Stimulated activated naive CD4-positive, alpha-beta T cell (primary cell): ENCODE measurements at regions not wholly inside any gene's neighbourhood (a gene's known extent, or its start where the extent isn't known, plus 50 kb on each side); places are given as distances from the start of the nearest gene placed in this dataset.

Experiments
- DNase-seq, 6 experiments: peaks; one replicate each; lab custom pipeline; 2025; lab: John Stamatoyannopoulos, UW

DNA sequence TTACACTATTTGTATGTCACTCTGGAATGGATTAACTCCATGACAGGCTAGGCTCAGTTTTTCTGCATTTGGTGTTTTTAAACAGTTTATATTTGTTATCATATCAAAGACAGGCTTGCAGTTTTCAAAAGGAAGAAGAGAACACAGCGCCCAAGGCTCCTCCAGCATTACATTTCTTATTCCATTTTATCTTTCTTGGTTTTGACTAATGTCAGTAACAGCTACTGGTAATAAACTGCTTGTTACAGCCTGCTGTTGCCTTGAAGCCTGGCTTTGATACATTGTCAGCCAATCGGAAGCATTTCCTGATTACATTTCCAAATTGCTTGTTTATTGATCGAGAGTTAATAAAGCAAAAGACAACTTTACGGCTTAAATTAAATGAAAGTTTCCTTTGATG, 166.0 kb upstream of the MDFIC start:
- DNase-seq: no peak

DNA sequence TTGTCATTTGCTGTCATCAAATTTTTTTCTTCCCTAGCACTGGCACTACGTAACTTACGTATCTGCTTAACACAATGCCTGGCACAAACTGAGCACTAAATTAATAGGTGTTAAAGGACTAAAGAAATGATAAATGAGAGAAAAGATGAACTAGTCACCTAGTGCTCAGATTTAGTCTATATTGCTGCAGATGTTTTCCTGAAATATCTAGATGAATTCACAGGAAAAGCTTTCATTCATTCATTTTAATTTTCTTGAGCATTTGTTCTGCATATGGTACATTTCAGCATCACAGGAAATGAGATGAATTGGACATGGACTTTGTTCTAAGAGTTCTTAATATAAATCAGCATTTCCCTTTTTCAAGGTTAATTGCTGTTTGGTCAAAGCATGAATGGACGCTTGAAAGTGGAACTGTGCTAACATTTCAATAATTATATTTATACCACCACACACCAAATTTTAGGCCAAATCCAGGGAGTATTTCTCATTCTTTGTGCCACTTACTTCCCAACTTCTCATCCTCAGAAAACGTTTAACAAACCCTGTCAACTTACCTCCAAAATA, 163.2 kb upstream of the MDFIC start:
- DNase-seq: no peak

DNA sequence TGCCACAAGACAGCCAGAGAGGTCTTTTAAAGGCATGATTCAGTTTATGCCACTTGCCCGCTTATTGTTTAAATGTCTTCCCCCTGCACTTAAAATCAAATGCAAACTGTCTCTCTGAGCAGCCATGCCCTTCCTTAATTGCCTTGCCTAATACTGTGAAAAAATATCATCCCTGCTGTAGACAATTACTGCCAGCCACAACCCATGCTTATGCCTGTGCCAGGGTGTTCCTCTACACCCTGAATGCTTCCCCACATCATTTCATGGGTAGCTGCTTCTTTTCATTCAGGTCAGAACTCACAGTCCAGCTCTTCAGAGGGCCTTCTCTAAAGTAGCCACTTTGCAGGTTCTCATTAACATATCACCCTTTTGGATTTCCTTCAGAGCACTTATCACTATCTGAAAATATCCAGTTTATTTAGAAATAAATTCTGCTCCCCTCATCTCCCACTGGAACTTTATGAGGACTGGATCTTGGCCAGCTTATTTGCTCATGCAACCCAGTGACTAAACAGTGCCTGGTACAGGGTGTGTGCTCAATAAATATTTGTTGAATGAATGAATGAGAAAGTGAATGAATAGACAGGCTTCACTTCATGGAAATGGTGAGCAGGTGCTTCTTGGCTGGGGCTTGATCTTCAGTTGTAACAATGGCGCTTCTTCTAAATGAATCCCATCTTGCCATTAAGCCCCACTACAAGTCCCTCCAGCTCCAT, 162.4 kb upstream of the MDFIC start:
- DNase-seq: no peak

DNA sequence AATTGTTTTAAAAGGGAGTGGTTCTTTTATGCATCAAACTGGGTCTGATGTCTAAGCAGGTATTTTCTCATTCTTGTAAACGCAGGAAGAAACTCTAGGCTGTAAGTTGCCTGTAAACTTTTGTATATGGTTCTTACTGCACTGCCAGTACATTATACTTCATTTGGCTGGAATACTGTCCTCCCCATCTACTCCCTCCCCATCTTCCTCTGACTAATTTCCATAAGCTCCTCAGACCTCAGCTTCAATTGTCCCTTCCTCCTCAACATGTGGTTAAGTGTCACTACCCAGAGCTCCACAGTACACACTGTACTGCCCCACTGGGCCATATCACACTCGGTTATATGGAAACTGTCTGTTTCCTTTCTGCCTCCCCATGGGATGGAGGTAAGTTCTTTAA, 161.4 kb upstream of the MDFIC start:
- no peak for DNase-seq

DNA sequence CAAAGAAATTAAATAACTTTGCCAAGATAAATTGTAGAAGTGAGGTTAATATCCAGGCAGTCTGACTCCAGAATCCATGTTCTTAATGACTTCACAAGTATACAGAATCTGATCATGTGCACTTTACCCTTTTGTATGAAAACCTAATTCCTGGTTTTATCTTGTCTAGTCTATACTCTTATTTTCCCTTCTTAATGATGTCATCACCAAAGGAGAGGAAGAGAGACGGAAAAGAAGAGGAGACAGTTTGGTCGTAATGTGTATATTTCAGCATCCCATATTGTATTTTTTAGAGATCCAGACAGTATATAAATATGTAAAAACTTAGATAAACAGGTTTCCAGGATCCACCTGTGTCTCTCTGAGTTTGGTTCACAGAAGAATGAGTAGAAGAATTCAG, 159.9 kb upstream of the MDFIC start:
- no peak for DNase-seq

DNA sequence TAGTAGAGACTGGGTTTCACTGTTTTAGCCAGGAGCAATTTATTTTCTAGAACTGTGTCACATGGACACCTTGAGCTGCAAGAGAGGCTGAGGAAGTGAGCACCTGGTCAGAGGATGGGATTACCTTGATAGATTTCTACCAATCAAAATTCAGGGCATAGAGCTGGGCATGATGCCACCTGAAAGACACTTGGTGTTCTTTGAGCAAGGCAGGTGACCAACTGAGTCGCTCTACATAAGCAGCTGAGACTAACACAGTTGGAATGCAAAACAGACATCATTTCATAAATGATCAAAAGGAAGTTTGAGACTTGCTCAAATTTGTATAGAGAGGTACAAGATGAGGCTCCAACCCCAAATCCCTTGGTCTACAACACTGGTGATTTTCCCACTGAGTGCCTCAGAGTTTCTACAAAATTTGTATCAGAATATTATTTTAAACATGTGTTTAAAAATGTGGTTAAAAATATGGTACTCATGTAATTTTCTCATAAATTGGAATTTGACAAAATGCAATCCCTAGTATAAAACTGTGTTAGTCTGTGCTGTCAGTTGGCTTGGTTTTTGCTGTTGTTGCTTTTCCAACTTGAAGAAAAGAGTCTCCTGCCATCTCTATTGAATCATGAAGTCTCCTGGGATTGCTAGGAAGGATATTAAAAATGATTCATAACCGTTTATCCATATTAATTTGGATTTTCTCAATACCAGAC, 156.4 kb upstream of the MDFIC start:
- no peak for DNase-seq

DNA sequence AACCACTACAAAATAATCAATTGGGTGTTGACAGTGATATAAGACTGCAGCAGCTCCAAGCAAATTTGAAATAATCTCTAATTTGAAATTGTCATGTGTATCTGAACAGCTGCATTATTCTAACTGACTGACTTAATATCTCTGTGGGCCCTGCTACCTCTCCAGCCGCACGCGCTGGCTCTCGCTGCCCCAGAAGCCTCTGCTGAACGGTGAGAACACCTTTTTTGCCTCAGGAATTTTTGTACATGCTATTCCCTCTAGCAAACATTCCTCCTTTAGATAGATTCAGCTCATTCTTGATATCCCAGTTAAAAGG, 155.9 kb upstream of the MDFIC start:
- no peak for DNase-seq

DNA sequence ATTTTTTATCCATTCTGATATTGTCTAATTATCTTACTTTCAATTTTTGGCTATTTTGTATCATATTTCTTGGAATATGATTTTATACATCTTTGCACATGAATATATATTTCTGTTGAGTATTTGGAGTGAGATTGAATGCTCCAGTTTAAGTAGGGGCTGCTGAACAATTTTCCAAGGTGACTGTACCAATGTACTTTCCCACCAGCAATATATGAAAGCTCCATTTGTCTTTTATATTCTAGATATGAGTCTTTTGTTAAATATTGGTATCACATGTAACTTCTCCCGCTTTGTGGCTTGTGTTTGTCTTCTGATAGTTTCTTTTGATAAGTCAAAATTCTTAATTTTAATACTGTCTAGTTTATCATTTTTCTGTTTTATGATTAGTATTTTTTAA, 144.6 kb upstream of the MDFIC start:
- no peak for DNase-seq

DNA sequence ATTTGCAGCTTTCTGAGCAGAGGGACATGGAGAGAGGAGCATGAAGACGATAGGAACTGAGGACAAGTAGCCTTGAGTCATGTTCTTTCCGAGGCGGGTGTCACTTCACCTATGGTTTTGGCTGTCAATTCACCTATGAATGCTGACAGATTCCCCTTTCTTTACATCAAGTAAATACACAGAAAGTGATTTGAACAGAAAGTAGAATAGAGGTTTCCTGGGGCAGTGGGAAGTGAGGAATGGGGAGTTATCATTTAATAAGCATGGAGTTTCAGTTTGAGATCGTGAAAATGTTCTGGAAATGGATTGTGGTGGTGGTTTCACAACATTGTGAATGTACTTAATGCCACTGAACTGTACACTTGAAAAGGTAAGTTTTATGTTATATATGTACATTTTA, 138.4 kb upstream of the MDFIC start:
- no peak for DNase-seq

DNA sequence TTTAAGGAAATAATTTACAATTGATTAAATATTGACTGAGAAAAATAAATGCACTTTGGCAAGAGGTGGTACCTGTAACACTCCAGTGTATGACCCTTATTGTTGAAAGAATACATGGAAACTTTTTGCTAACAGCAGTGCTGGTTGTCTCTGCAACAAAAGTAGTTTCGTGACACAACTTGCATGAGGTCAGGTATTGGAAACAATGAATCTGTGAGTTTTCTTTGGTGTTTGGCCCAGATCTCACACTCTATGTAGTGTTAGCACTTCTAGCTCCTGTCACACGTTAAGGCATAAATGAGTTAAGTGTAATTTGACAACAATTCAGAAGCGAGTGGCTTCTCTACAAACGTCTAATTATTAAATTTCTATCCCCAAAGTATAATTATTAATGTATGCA, 137.7 kb upstream of the MDFIC start:
- no peak for DNase-seq

DNA sequence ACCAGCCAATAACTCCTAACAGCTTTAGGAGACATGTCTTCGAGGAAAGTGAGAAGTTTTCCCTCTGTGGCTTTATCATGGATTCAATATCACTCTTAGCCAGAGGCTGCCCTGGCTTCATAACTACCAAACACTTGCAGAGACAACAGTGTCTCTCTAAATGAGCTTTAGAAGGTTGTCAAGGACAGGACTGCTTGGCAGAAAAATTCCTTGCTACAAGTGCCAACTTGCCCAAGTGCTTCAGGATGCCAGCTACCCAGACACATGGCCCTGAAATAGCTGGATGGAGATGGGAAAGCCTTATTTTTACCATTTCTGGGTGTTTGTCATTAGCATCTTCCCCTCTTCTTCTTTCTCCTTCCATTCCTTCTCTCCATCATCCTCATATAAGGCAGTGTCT, 137.1 kb upstream of the MDFIC start:
- DNase-seq: no peak

DNA sequence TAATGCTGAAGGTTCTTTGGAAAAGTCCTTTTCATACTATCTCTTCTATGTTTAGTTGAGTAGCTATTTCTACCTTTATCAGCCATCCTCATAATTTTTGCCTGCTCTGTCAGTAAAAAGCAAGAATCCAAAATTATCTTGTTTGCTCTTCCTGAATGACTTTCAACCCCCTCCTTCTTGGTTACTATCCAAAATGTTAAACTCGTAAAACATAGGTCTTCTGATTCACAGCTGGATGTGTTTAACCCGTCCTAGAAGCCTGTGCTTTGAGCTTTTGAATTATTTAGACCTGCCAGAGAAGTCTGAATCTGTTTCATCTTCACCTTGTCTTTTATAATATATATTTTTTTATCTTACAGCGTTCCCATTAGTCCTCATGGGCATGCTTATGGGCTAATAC, 136.4 kb upstream of the MDFIC start:
- DNase-seq: no peak

DNA sequence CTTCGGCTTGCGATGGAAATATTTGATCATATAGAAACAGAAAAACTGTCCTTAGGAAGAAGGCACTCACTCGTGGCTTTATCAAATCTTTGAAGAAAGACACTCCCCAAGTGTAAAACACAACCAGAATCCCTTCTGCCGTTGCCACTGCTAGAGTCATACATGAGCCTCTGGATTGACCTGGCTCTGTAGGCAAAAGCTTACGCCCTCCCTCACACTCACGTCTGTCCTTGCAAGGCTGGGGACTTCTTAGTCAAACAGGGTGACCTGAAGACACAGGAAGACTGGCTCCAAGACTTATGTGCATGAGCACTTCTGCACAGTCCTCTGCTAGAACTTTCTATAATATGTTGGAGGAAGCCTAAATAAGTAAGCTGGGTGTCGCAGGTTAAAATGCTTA, 135.4 kb upstream of the MDFIC start:
- DNase-seq: no peak

DNA sequence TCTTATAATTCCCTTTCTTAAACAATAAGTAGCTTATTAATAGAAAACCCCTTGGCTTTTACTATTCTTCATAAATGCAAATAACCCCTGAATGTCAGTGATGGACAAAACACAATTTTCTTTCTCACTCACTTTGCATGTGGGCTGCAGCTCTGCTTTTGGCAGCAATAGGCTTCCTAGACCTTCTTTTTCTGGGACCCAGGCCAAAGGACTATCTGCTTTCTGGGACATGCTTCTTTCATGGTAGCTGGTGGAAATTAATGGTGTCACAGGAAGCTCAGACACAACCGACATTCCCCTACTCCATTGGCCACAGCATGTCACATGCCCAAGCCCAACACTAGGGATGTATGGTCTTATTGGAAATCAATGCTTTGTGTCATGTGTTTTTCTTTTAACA, 134.3 kb upstream of the MDFIC start:
- DNase-seq: no peak

DNA sequence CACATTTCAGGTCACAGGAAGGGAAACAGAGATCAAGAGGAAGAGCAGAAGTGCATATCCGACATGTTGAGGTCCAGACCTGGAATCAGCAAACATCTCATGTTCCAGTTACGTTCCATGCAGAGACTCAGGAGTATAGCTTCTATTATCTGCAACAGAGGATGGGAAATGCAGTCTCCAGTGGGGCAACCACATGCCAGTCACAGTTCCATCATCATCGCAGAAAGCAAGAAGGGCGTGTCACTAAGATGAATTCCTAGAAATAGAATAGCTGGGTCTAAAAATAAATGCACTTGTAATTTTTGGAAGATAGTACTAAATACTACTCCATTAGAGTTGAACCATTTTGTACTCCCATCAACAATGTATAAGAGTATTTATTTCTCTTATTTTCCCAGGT, 133.2 kb upstream of the MDFIC start:
- DNase-seq: no peak

DNA sequence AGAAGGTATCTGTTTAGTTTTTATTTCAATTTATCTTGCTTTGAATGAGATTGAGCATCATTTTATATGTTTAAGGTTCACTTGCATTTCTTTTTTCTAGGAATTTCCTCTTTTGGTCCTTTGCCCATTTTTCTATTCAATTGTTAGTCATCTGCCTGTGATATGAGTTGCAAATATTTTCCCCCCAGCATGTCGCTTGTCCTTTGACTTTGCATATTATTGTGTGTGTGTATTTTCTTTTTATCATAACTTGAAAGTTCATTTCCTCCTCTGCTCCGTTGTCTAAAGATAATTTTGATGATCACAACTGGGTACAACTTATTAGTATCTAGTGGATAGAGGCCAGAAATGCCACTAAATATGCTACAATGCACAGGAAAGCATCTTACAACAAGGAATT, 132.7 kb upstream of the MDFIC start:
- no peak for DNase-seq

DNA sequence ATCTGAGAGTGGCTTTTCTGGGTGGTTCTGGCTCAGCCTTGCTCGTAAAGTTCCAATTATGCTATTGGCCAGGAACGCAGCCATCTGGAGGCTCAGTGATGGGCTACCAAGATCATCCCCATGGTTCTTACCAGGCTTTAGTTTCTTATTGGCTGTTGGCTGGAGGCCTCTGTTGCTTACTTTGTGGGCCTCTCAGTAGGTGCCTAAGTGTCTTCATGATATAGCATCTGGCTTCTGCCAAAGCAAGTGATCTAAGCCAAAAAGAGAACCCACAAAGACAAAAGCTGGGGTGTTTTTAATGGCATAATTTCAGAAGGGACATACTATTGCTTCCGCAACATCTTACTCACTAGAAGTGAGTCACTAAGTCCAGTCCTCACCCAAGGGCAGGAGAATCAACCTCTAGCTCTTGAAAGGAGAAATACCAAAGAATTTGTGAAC, 132.0 kb upstream of the MDFIC start:
- DNase-seq: no peak

DNA sequence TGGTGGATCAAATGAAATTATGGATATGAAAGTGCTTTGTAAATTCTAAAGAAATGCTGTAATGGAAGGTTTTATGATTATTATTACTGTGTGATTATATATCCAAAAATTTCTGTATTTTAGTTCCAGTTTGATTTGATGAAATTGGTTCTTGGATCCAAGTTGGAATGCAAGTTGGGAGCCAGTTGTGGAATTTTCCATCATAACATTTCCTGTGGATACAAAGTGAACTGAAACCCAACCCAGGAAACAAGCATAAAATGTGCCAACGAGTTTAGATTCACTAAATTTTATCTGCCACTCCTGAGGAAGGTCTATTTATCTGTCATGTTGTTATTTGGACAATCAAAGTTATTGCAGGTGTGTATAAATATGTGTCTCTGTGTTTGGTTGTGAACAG, 131.4 kb upstream of the MDFIC start:
- DNase-seq: no peak

DNA sequence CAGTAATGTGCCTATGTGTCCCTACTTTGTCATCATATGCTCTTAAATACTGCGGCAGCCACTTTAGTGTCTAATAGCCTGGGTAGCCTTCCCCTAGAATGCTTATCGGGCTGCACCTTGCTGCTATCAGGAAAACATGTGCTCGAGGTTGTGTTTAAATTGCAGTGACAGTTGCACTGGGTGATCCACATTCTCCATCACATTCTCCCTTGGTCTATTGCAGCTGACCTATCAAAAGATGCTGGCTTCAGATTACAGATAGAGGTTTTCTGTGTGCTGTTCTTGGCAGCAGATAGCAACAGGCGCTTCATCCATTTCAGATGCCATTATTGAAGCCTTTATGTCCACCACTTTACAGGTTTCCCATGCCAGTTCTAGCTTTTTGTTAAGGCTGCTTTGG, 130.1 kb upstream of the MDFIC start:
- DNase-seq: no peak

DNA sequence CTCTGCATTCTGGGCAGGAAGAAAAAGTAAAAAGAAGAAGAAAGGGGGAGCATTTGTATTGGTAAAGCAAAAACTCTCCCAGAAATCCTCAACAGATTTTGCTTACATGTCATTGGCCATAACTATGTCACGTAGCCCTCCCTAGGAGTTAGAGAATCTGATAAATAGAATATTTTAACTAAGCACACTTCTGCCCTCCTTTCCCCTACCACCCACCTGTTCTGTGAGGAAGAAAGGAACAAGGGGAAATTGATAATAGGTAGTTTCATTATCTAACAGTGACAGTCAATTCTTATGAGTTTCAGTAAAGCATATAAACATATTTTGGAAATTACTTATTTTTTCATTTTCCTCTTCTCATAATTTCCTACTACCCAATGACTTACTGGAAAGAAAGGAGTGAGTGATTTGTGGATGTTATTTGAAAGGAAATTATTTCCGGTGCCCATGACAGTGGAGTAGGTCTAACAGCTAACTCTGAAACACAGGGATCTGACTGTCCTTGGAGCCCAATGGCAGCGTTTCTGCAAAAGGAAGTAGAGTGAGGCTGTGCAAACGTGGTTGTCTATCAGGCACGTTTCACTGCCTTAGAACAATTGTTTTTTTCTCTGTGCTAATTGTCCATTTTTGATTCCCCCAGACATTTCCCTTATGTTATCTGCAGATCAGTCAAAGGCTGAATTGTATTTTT, 128.6 kb upstream of the MDFIC start:
- DNase-seq: no peak

DNA sequence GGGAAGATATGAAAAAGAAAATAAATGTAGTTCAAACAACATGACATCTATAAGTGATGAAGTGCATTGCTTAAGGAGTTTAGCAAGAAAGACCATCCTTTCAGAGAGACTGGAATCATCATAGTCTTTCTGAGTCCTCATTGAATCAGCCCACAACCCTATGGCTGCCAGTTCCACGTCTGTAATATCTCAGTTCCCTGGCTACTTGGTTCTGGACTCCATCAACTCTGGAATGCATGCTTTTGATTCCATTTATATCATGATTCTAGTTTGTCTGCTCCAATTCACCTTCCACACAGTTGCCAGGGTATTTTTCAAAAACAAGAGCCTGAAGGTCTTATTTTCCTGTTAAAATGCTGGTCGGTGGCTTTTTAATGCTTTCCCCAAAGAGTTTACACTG, 126.4 kb upstream of the MDFIC start:
- DNase-seq: no peak

DNA sequence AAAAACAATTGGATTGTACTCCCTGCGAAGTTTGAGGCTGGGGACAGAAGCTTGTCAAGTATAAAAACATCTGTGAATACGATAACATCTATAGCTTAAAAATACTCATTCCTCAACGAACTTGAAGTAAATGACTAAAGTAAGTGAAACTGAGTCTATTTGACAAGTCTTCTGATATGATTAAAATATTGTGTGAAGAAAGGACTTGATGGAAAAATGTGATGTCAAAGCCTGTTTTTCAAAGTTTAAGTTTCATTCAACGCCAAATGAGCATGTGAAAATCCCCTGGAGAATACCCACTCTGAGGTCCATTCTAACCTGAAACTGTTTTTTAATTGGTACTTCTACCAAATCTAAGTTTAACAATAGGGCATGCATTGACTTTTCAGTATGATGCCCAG, 122.3 kb upstream of the MDFIC start:
- no peak for DNase-seq

DNA sequence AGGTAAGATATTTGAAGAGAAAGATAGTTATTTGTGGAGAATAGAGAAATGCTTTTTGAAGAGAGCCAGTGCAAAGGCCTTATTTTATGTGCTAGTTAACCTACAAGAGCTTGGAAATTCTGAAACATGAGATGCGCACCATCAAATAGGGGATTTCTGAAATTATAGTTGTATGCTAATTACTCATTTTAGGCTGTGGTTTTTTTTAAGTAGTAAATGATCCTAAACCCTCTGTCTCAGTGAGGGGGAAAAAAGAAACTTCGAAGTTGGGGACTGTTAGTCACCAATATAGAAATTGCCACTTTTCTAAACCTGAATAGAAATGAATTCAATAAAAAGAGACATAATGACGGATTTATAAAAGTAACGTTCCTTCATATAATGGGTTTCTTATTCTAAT, 119.3 kb upstream of the MDFIC start:
- no peak for DNase-seq
